GM18907 (cell line): ENCODE measurements at regions not wholly inside any gene's neighbourhood (a gene's known extent, or its start where the extent isn't known, plus 50 kb on each side); places are given as distances from the start of the nearest gene placed in this dataset.
"Not testable (repeated sequence)": the region's sequence is repeated elsewhere in the genome, so short reads cannot be mapped to it uniquely, and the experiment has no call there.

Experiments
- ATAC-seq: cut with Tn5 transposase; IDR thresholded peaks from one replicate; pipeline ENCODE4 v1.9.1; 2021; ENCODE audit warnings: mild to moderate bottlenecking, moderate library complexity; ENCODE audit not compliant: unreplicated experiment

DNA sequence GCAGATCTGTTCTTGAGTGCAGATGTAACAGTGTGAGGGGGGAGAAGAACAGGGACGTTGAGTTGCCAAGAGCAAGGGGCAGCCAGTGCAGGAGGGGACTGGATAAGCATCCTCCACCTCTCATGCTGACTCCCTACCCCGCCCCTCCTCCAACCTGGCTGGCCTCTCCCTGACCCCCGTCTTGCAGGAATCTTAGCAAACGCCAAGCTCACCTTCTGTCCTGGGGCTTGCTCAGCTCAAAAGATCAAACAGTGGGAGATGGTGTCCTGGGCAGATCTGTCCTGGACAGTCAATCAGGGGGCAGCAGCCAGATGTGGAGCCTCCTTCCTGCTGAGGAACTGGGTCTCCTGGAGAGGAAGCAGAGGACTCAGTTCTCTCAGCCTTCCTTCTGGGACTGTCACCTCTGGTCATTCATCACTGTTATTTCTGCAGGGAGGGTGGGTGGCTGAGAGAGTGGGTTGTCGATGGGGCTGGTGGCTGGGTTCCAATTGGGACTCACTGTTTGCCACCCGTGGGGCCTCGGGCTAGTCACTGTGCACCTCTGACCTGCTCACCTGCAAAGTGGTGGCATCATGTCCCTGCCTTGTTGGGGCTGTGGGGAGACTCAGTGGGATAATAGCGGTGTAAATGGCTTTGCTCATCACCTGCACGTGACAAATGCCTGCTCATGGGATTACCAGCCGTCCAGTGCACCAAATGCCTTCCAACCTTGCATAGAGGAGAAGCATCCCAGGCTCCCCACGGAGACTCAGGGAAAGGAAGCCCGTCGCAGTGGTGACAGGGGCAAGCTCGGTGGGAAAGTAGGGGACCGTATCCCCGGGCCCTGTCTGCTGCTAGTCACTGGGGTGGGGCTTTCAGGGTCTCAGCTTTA is 154.4 kb downstream of the PTPRU start:
- no peak for ATAC-seq

DNA sequence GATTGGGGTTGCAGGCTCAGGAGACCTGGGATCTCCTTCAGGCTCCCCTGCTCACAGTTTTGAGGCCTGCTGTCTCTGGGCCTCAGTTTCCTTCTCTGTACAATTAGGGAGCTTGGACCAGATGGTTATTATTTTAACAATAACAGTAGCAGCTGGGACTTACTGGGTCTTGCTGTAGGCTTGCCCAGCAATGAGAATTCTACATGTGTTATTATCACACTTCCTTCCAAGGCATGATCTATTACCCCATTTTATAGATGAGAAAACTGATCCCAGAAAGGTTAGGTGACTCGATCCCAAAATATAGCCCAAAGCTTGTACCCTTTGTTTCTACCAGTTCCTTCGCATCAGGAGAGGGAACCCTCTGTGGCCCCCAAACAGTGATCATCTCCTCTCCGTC is 153.8 kb downstream of the PTPRU start:
- ATAC-seq = no peak

- no peak for ATAC-seq
Observed at GRCh38 chr1:29389533-29390041, 153.3 kb downstream of the PTPRU start.

DNA sequence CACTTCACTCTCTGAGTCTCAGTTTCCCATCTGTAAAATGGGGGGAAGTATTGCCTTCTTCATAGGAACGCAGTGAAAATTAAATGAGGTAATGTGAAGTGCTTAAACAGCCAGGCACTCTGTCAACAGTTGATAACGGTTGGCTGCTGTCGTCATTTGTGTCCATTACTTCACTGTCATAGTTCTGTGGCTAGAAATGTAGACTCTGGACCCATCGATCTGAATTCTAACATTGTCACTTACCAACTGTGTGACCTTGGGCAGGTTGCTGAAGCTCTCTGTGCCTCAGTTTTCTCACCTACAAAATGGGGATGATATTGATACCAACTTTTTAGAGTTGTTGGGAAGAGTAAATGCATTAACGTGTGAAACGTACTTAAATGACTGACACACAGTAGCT is 152.6 kb downstream of the PTPRU start:
- ATAC-seq = no peak

DNA sequence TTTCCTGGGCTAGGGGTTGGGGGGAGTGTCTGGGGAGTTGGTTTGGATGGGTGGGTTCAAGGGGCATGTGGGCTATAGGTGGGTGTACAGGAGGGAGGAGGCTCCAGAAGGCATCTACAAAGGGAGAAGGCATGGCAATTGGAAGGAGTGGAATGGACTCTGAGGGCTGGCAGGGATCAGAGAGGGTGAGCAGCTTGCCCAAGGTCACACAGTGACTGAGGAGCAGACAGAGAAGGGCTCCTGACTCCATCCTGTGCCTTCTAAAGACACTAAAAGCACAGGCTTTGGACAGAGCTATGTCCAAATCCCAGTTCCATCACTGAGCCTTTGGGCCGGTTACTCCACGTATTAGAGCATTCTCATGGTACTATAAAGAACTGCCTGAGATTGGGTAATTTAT is 151.8 kb downstream of the PTPRU start:
- no peak for ATAC-seq

DNA sequence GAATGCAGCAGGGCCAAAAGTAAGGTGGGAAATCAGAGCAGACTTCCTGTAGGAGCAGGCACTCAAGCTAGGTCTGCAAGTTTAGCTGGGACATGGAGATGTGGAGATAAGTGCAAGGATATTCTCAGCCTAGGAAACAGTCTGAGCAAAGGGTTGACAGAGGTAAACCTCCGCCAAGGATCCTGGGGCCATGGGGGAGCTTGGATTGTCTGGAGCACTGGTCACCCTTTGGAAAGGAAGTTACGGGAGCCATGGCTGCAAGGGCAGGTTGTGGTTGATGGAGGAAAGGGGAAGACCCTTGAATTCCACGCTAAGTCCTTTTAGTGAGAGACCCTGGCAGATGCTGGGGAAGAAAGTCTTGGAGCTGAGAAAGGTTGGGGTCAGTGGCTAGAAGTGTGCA is 150.9 kb downstream of the PTPRU start:
- ATAC-seq = no peak

GRCh38 chr1:29386453-29386852 is 150.1 kb downstream of the PTPRU start:
- ATAC-seq = not testable (repeated sequence)

DNA sequence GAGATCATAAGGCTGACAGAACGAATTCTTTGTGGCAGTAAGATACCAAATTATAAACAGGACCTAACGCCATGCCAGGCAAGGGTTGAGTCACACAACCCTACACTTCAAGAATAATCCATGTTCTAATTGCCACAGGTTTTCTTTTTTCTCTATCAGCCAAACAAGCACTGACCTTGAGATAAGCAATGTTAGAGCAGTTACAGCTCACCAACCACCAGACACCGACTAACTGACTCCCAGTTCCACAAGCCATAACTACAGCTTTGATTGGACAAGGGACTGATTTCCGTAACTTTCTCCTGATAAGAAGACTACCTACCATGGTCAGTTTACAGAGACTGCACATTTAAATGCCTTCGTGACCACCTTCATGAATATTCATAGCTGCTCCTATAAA is 149.6 kb downstream of the PTPRU start:
- no peak for ATAC-seq

- ATAC-seq = no peak
Observed at GRCh38 chr1:29384496-29385015, 148.2 kb downstream of the PTPRU start.

GRCh38 chr1:29383746-29384371 is 147.5 kb downstream of the PTPRU start:
- no peak for ATAC-seq

DNA sequence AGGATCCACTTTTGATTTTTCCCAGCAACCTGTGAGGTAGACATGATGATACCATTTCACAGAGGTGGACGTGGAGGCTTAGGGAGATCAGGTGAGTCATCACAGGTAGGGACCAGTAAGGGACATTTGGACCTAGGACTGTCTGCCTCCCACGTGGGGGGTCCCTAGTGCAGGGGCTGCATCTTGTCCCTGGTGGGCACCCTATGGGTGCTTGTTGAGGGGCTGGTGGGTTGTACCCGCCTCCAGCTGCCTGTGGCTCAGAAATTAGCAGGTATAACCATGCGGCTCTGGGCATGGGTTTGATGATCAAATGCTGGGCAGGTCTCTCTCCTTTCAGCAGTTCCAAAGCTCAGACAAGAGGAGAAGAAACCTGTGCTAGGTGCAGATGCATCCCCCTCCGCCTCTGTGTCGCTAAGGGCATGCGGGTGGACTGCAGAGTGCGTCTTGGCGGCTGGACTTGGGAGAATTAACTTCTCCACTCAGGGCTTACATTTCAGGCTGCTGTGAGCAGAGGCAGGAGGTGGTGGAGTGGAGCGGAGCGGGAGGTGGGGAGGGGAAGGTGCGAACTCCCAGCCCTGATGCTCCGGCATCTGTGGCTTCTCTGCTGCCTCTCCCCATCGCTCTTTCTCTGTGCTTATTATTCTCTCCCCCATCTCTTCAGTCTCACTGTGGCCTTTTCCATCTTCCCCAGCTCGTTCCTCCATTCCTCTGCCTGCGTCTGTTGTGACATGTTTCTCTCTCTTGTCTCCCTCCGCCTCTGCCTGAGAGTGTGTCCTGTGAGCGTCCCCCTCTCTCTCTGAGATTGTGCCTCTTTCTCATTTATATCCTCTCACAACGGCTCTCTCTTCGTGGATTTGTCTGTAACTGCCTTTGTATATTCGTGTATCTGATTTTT is 146.8 kb downstream of the PTPRU start:
- no peak for ATAC-seq

GRCh38 chr1:29381426-29381825 is 145.1 kb downstream of the PTPRU start:
- ATAC-seq = no peak

GRCh38 chr1:29380532-29380931 is 144.2 kb downstream of the PTPRU start:
- ATAC-seq = no peak

GRCh38 chr1:29379443-29380073 is 143.2 kb downstream of the PTPRU start:
- no peak for ATAC-seq
